Loucy (cell line): ENCODE measurements at regions not wholly inside any gene's neighbourhood (a gene's known extent, or its start where the extent isn't known, plus 50 kb on each side); places are given as distances from the start of the nearest gene placed in this dataset.

Experiments used
- H2AFZ ChIP-seq: fragments of 200-600 bp; sonication (generic); 2 replicates; pipeline ENCODE4 v1.6.0; 2016; ENCODE audit warnings: antibody characterized with exemption, mild to moderate bottlenecking, low read length, moderate library complexity
- H3F3A ChIP-seq: fragments of 200-600 bp; 2 replicates; pipeline ENCODE4 v1.6.0; 2016; ENCODE audit warnings: antibody characterized with exemption, low read depth, mild to moderate bottlenecking
- H3K27me3 ChIP-seq: fragments of 200-600 bp; sonication (generic); 2 replicates; pipeline ENCODE4 v1.6.1; 2014; ENCODE audit warnings: low read length, mild to moderate bottlenecking; ENCODE audit not compliant: insufficient read depth, poor library complexity, severe bottlenecking
- H3K36me3 ChIP-seq: fragments of 200-600 bp; sonication (generic); 2 replicates; pipeline ENCODE4 v1.6.1; 2016; ENCODE audit warnings: low read length; ENCODE audit not compliant: insufficient read depth
- H3K4me1 ChIP-seq: fragments of 200-600 bp; sonication (generic); 2 replicates; pipeline ENCODE4 v1.5.1; 2014; ENCODE audit warnings: low read length, mild to moderate bottlenecking; ENCODE audit not compliant: insufficient read depth, poor library complexity, severe bottlenecking
- H3K4me2 ChIP-seq: fragments of 200-600 bp; sonication (generic); 2 replicates; pipeline ENCODE4 v1.6.0; 2014; ENCODE audit warnings: antibody characterized with exemption, low read length, low read depth, mild to moderate bottlenecking; ENCODE audit not compliant: poor library complexity, severe bottlenecking
- H3K4me3 ChIP-seq: fragments of 200-600 bp; sonication (generic); 2 replicates; pipeline ENCODE4 v1.5.1; 2014; ENCODE audit warnings: low read length, mild to moderate bottlenecking, mixed read lengths; ENCODE audit not compliant: poor library complexity, severe bottlenecking
- H3K79me2 ChIP-seq: fragments of 200-600 bp; sonication (generic); 2 replicates; pipeline ENCODE4 v1.6.1; 2014; ENCODE audit warnings: low read length; ENCODE audit not compliant: insufficient read depth
- H3K9ac ChIP-seq: fragments of 200-600 bp; sonication (generic); 2 replicates; pipeline ENCODE4 v1.6.0; 2014; ENCODE audit warnings: mild to moderate bottlenecking, low read depth, low read length, moderate library complexity; ENCODE audit not compliant: poor library complexity, severe bottlenecking
- H3K9me2 ChIP-seq: fragments of 200-600 bp; sonication (generic); replicated peaks from 2 replicates; pipeline ENCODE4 v1.6.1; 2016; ENCODE audit warnings: low read depth, low read length, mixed read lengths
- H3K9me3 ChIP-seq: fragments of 200-600 bp; sonication (generic); 2 replicates; pipeline ENCODE4 v1.6.1; 2014; ENCODE audit warnings: mild to moderate bottlenecking, antibody characterized with exemption, low read length, low read depth; ENCODE audit not compliant: insufficient read depth
- H4K20me1 ChIP-seq: fragments of 200-600 bp; sonication (generic); 2 replicates; pipeline ENCODE4 v1.6.0; 2014; ENCODE audit warnings: antibody characterized with exemption, low read length, mild to moderate bottlenecking; ENCODE audit not compliant: insufficient read depth, poor library complexity, severe bottlenecking
- CTCF ChIP-seq: fragments of 200-600 bp; sonication (generic); conservative IDR thresholded peaks from 2 replicates; pipeline ENCODE4 v1.5.1; 2014; ENCODE audit warnings: mild to moderate bottlenecking, antibody characterized with exemption, low read length
- EZH2phosphoT487 ChIP-seq: fragments of 200-600 bp; IDR thresholded peaks from 2 replicates; pipeline ENCODE4 v1.6.1; 2018; ENCODE audit warnings: antibody characterized with exemption, mild to moderate bottlenecking, moderate library complexity, borderline replicate concordance

GRCh38 chr1:4149831-4150230, 249.8 kb upstream of the C1orf174 start:
- no peak overlapping the region for H3K4me2 ChIP-seq
- H2AFZ ChIP-seq: no peak overlapping the region
- H3K9ac ChIP-seq: no peak overlapping the region
- H3K9me3 ChIP-seq: no peaks in the 10 kb centered on the region
- no peaks in the 10 kb centered on the region for H3K27me3 ChIP-seq
- no peaks in the 10 kb centered on the region for H3K79me2 ChIP-seq
- H4K20me1 ChIP-seq: no peaks in the 10 kb centered on the region
- H3K4me3 ChIP-seq: no peak overlapping the region
- TF ChIP-seq CTCF (no peak), EZH2phosphoT487 (no peak)
- H3K36me3 ChIP-seq: no peaks in the 10 kb centered on the region
- no peaks in the 10 kb centered on the region for H3F3A ChIP-seq
- no peaks in the 10 kb centered on the region for H3K9me2 ChIP-seq
- no peaks in the 10 kb centered on the region for H3K4me1 ChIP-seq

- H3K79me2 ChIP-seq: no peaks in the 10 kb centered on the region
- H3K9ac ChIP-seq: no peak overlapping the region
- H3K36me3 ChIP-seq: no peaks in the 10 kb centered on the region
- H3F3A ChIP-seq: no peaks in the 10 kb centered on the region
- H3K4me1 ChIP-seq: no peaks in the 10 kb centered on the region
- no peak overlapping the region for H3K4me3 ChIP-seq
- no peaks in the 10 kb centered on the region for H3K9me2 ChIP-seq
- no peaks in the 10 kb centered on the region for H4K20me1 ChIP-seq
- H3K4me2 ChIP-seq: no peak overlapping the region
- H3K27me3 ChIP-seq: no peaks in the 10 kb centered on the region
- no peak overlapping the region for H2AFZ ChIP-seq
- H3K9me3 ChIP-seq: no peaks in the 10 kb centered on the region
- TF ChIP-seq CTCF (no peak), EZH2phosphoT487 (no peak)
Measured at GRCh38 chr1:4150262-4150661, 250.2 kb upstream of the C1orf174 start.

GRCh38 chr1:4152266-4152665, 252.2 kb upstream of the C1orf174 start:
- no peaks in the 10 kb centered on the region for H3F3A ChIP-seq
- H3K4me2 ChIP-seq: no peak overlapping the region
- no peaks in the 10 kb centered on the region for H3K27me3 ChIP-seq
- TF ChIP-seq EZH2phosphoT487: no peak
- TF ChIP-seq CTCF: no peak
- no peak overlapping the region for H3K9ac ChIP-seq
- no peaks in the 10 kb centered on the region for H3K79me2 ChIP-seq
- H3K4me3 ChIP-seq: no peak overlapping the region
- no peaks in the 10 kb centered on the region for H3K9me2 ChIP-seq
- H3K4me1 ChIP-seq: no peaks in the 10 kb centered on the region
- no peak overlapping the region for H2AFZ ChIP-seq
- no peaks in the 10 kb centered on the region for H4K20me1 ChIP-seq
- H3K36me3 ChIP-seq: no peaks in the 10 kb centered on the region
- H3K9me3 ChIP-seq: no peaks in the 10 kb centered on the region
